ENCODE measurements at regions not wholly inside any gene's neighbourhood (a gene's known extent, or its start where the extent isn't known, plus 50 kb on each side); places are given as distances from the start of the nearest gene placed in this dataset.

DNA sequence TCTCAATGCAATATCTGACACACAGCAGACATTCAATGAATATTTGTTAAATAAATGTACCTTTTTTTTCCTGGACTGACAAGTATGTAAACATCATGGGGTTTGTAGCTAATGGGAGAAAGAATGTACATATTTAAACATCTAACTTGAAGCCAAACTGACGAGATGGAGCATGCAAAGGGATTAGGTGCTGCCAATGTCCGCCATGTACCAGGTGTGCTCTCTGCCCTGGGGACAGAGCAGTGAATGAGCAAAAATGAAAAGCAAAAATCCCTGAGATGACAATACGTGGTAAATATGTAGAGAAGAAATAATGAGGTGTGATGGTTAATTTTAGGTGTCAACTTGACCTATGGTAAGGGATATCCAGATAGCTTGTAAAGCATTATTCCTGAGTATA, 247.4 kb upstream of the CELF4 start:
- Histone ChIP-seq H3K9me3 (peaks cover 4% of the 10 kb centered on the region), H3K4me1 (no peaks in the 10 kb centered on the region), H3K27me3 (no peaks in the 10 kb centered on the region), H3K4me3 (no peak overlapping the region), H3K27ac (no peak overlapping the region), H3K36me3 (no peaks in the 10 kb centered on the region)
- no peak for DNase-seq (ENCODE audit: low spot score in 2 of 2)
- TF ChIP-seq, protein P1, sequence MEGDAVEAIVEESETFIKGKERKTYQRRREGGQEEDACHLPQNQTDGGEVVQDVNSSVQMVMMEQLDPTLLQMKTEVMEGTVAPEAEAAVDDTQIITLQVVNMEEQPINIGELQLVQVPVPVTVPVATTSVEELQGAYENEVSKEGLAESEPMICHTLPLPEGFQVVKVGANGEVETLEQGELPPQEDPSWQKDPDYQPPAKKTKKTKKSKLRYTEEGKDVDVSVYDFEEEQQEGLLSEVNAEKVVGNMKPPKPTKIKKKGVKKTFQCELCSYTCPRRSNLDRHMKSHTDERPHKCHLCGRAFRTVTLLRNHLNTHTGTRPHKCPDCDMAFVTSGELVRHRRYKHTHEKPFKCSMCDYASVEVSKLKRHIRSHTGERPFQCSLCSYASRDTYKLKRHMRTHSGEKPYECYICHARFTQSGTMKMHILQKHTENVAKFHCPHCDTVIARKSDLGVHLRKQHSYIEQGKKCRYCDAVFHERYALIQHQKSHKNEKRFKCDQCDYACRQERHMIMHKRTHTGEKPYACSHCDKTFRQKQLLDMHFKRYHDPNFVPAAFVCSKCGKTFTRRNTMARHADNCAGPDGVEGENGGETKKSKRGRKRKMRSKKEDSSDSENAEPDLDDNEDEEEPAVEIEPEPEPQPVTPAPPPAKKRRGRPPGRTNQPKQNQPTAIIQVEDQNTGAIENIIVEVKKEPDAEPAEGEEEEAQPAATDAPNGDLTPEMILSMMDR (IDR thresholded peaks at IDR 0.05) = no peak
- no peak for TF ChIP-seq POLR2AphosphoS5 (IDR thresholded peaks at IDR 0.05)
- TF ChIP-seq POLR2A (IDR thresholded peaks at IDR 0.05) = no peak
- no peak for TF ChIP-seq EP300 (IDR thresholded peaks at IDR 0.05)
- 35% methylated on average over 3 of the region's 3 CpGs for WGBS

DNA sequence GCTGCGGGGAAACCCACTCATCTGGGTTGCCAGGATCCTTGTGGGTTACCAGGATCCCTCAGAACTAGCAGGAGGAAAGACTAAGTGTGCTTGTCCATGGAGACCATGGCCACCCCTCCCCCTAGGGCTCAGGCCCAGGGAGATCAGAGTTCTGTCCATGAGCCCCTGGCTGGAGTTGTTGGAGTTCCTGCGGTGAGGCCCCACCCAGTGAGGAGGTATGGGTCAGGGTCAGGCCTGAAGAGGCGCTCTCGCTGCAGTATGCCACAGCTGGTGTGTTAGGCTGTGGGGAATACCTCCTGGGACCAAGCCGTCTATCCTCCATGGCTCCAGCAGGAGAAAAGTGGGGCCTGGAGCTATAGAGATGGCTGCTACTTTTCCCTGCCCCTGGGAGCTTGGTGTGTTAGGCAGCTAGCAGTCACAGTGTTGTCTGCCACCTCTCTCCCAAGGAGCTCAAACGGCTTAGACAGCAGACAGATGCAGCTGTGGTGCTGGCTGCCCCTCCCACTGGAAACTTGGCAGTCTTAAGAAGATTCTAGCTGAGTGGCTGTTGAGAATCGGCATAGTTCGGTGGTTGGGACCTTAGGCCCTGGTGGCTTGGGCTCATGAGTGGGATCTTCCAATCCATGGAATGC, 240.3 kb upstream of the CELF4 start:
- no peaks in the 10 kb centered on the region for H3K27me3 ChIP-seq
- no peak overlapping the region for H3K27ac ChIP-seq
- H3K4me1 ChIP-seq = no peaks in the 10 kb centered on the region
- TF ChIP-seq POLR2AphosphoS5 (IDR thresholded peaks at IDR 0.05) (no peak), EP300 (IDR thresholded peaks at IDR 0.05) (no peak), POLR2A (IDR thresholded peaks at IDR 0.05) (no peak)
- TF ChIP-seq, protein P1 (IDR thresholded peaks at IDR 0.05) = no peak
- no peak overlapping the region for H3K4me3 ChIP-seq
- no peaks in the 10 kb centered on the region for H3K36me3 ChIP-seq
- no peak for DNase-seq (ENCODE audit: low spot score in 2 of 2)
- WGBS = 60% methylated on average over 2 of the region's 8 CpGs
- no peaks in the 10 kb centered on the region for H3K9me3 ChIP-seq

DNA sequence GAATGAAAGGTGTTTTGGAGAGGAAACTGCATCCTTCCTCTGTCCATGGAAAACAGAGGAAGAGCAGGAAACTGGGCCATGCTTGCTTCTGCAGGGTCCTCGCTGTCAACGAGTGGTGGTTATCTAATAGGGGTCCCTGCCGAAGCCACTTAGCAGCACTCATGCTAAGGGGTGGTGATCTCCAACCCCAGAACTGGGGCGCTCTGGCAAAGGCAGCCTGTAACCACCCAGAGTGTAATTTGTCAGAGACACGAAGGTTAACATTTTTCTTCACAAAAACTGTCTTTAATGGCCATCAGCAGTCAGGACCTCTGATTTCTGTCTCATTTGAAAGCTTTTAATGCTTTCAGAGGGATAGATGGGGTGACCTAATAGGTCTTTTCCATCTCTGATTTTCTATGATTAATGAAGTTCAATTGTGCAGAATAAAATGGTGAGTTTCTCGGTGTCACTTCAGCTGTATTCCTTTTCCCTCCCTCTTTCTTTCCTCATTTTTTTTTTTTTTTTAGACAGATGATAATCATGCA, 231.3 kb upstream of the CELF4 start:
- no peak overlapping the region for H3K4me3 ChIP-seq
- no peaks in the 10 kb centered on the region for H3K27me3 ChIP-seq
- no peaks in the 10 kb centered on the region for H3K4me1 ChIP-seq
- H3K36me3 ChIP-seq = no peaks in the 10 kb centered on the region
- no peaks in the 10 kb centered on the region for H3K9me3 ChIP-seq
- no peak for DNase-seq (ENCODE audit: low spot score in 2 of 2)
- no peak overlapping the region for H3K27ac ChIP-seq
- WGBS = 85% methylated on average over 6 of the region's 6 CpGs
- TF ChIP-seq POLR2A (IDR thresholded peaks at IDR 0.05) = no peak
- TF ChIP-seq, protein P1 (IDR thresholded peaks at IDR 0.05) = no peak
- no peak for TF ChIP-seq POLR2AphosphoS5 (IDR thresholded peaks at IDR 0.05)
- TF ChIP-seq EP300 (IDR thresholded peaks at IDR 0.05) = no peak

DNA sequence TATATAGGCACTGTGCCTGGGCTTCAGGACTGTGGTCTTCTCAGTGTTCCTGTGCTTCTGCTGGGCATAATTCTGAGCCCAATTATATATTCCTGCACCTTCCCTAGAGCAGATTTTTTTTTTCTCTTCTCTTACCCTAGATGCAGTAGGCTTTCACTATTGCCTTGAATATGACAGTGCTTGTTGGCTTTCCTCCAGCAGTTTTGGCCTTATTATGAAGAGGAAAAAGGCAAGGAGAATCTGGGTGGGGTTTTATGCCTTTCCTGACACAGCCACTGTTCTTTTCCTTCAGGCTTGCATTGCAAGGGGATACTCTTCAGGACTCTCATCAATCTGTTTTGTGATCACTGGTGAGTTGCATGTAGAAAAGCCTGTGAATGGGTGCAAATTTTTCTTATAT, 221.9 kb upstream of the CELF4 start:
- Histone ChIP-seq H3K27ac (no peak overlapping the region), H3K4me3 (no peak overlapping the region), H3K4me1 (no peaks in the 10 kb centered on the region), H3K36me3 (no peaks in the 10 kb centered on the region), H3K27me3 (no peaks in the 10 kb centered on the region), H3K9me3 (no peaks in the 10 kb centered on the region)
- DNase-seq (ENCODE audit: low spot score in 2 of 2) = no peak
- TF ChIP-seq POLR2A (IDR thresholded peaks at IDR 0.05) (no peak), POLR2AphosphoS5 (IDR thresholded peaks at IDR 0.05) (no peak), EP300 (IDR thresholded peaks at IDR 0.05) (no peak)
- TF ChIP-seq, protein P1 (IDR thresholded peaks at IDR 0.05) = no peak

DNA sequence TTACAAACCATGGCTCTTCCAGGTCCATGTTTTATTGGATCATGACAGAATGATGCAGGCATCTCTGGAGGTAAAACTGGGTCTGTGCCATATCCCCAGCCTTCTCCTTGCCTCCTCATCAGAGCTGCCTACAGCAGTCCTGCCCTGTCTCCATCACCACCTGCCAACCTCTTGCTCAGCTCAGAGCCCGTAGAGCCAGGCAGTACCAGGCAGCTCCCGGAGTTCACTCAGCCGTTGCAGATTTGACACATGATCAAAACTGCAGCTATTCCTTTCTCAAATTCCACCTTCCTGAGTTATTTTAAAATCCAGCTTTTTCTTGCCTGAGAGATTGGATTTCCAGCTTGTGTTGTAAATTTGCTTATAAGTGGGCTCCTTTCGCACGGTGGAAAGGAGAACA, 218.2 kb upstream of the CELF4 start:
- no peaks in the 10 kb centered on the region for H3K9me3 ChIP-seq
- no peaks in the 10 kb centered on the region for H3K4me1 ChIP-seq
- WGBS = 82% methylated on average over 5 of the region's 5 CpGs
- no peaks in the 10 kb centered on the region for H3K36me3 ChIP-seq
- no peak overlapping the region for H3K4me3 ChIP-seq
- no peak for DNase-seq (ENCODE audit: low spot score in 2 of 2)
- no peak overlapping the region for H3K27ac ChIP-seq
- no peaks in the 10 kb centered on the region for H3K27me3 ChIP-seq
- no peak for TF ChIP-seq POLR2AphosphoS5 (IDR thresholded peaks at IDR 0.05)
- TF ChIP-seq, protein P1 (IDR thresholded peaks at IDR 0.05) = no peak
- TF ChIP-seq POLR2A (IDR thresholded peaks at IDR 0.05) = no peak
- TF ChIP-seq EP300 (IDR thresholded peaks at IDR 0.05) = no peak
